ENCODE measurements at regions not wholly inside any gene's neighbourhood (a gene's known extent, or its start where the extent isn't known, plus 50 kb on each side); places are given as distances from the start of the nearest gene placed in this dataset.

- no peak for DNase-seq
These were observed 150.5 kb upstream of the RUNX3 start for GRCh38 chr1:25080294-25081209.

DNA sequence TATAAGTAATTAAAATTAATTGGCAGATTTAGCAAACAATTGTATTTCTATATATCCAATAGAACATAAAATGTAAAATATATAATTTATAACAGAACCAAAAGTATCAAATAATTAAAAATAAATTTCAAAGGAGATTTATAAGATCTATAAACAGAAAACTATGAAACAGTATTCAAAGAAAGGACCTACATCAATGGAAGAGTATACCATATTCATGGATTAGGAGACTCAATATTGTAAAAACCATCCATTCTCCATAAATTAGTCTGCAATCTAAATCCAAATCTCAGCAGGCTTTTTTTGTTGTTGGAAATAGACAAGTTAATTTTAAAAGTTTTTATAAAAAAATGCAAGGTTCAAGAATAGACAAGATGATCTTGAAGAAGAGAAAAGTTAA, 149.0 kb upstream of the RUNX3 start:
- no peak for DNase-seq

DNA sequence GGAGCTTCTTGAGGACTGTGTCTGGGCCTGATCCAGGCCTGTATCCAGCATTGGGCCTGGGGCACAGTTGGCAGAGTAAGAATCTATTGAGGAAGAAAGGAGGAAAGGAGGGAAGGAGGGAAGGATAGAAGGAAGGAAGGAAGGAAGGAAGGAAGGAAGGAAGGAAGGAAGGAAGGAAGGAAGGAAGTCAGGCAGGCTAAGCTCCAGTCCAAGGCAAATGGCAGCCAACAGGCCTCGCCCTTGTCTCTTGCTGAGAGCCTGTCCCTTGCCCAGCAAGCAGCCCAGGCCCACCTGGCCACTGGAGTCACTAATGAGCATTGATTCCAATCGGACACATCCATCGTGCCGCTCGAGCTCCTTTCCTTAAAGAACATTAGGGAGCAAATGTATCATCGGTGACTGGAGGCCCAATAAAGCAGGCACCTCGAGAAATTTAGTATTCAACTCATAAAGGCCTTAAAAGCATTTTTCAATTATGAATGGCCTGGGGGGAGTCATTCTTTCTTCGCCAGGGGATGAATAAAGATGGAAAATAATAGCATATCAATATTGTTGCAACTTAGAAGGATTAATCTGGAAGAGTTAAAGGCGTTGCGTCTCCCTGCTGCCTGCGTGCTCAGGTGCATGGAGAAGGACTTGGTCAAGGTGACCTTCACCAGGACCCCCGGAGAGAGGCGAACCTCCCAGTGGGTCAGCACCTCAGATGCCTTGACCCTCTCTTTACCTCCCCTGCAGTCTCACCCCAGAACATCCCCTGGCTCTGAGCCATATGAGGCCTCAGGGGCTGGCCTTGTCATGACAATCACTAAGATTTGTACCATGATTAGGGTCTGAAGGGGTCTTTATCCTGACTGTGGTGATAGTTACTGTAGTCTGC, 144.5 kb upstream of the RUNX3 start:
- no peak for DNase-seq

GRCh38 chr1:25073640-25074270, 143.7 kb upstream of the RUNX3 start:
- no peak for DNase-seq

DNA sequence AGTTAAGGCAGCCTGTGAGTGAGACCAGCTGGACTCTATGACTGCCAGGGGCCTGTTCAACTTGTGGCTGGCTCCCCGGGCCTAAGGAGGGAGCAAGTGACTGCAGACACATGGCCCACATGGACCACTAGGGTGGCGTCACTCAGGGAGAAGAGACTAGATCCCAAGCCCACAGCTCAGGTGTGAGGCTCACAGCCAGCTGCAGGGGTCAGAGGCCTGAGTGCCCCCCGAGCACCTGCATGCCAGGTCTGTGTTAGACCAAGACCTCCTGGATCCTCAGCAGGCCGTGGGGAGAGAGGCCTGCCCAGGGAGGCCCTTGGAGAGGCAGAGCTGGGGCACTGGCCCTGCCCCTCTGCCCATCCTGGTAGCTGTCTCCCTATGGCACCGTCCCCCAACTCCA, 142.4 kb upstream of the RUNX3 start:
- no peak for DNase-seq

- DNase-seq = no peak
These were observed 138.8 kb upstream of the RUNX3 start for GRCh38 chr1:25068829-25069228.

GRCh38 chr1:25068316-25068715, 138.2 kb upstream of the RUNX3 start:
- no peak for DNase-seq

DNA sequence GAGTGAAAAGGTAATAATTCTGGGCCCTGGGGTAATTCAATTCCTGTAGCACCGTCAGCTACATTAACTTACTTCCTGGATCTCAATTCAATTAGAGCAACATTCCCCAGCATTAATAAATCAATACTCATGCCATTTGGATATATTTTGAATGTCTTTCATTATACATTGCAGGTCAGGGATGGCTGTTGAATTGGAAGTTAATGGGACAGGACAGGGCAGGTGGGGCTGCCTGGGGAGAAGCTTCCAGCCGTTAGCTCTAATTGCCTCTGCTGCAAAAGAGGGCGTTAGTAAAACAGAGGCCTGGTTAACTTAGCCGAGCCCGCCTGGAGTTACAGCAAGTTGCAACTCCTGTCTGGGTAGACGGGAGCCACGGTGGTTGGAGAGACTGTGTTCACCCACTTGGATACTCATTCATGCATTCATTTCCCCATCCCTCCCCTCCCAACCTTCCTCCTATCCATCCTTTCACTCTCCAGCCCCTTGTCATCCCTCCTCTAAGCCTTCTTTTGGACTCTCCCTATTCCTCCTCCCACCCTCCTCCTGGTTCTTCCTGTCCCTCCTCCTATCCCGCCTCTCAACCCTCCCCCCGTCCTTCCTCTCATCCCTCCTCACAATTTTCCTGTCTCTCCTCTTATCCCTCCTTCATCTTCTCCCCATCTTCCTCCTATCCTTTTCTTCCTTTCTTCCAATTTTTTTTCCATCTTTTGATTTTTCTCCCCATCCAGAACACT, 137.6 kb upstream of the RUNX3 start:
- DNase-seq = no peak

DNA sequence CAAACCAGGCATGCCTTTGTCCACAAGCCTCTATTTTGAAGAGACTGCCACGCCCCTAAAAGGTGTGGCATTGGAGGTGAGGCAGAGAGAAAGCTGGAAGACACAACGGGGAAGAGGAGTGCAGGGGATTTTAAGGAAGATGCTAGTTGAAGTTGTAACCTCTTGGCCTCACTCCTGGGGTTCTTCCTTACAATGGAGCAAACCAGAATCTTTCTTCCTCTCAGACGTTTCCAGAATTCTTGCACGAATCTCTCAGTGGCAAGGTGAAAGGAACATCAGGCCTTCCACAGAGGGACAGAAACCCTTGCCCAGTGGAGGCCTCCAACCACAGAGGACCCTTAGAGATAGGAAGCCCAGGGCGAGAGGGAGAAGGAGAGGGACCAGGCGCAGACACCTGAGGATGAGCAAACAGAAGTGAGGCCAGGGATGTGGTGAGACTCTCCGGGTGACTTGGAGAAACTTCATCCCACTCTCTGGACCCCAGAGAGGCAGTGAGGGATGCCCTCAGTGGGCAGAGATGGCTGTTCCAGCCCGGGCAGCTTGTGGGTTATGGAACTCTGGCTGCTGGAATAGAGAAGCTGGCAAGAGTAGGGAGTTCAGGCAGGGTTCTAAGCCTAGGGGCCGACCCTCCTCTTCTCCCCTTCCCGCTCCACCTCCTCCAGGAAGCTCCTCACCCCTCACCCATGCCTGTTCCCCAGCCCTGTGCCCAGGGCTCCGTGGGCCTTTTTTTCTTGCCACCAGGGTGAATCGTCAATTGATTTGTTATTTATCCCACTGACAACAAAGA, 136.8 kb upstream of the RUNX3 start:
- no peak for DNase-seq

- DNase-seq = no peak
These were observed 136.2 kb upstream of the RUNX3 start for GRCh38 chr1:25066256-25066655.

- no peak for DNase-seq
These were observed 135.7 kb upstream of the RUNX3 start for GRCh38 chr1:25065795-25066238.

- no peak for DNase-seq
These were observed 135.2 kb upstream of the RUNX3 start for GRCh38 chr1:25065321-25065721.

GRCh38 chr1:25064465-25065240, 134.6 kb upstream of the RUNX3 start:
- DNase-seq = no peak

- DNase-seq = no peak
These were observed 133.7 kb upstream of the RUNX3 start for GRCh38 chr1:25063591-25064416.

DNA sequence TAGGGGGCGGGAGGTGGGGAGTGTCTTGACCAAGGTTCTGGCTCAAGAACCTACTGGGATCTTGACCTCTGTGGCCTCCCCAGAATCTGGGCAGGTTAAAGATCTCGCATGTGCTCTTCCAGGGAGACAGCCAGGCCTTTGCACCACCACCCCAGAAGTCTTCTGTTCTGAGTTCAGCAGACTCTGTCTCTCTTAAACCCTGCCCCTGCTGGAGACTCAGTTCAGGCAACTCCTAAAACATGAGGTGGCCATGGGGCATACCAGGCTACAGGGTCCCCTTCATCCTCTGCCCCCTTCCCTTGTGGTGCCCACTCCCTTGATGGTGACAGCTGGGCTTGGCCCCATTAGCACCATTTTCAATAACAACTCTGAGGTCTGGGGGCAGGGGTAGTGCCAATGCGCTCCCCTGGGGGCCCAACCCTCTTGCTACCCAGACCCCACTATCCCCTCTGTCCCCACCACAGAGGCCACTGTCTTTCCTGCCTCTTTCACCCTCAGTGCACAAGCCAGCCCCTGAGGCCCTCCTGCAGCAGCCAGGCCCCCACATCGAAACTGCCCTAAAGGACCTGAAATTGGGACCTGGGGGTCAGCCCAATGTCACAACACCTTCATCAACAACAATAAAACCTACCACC, 132.7 kb upstream of the RUNX3 start:
- DNase-seq = no peak

DNA sequence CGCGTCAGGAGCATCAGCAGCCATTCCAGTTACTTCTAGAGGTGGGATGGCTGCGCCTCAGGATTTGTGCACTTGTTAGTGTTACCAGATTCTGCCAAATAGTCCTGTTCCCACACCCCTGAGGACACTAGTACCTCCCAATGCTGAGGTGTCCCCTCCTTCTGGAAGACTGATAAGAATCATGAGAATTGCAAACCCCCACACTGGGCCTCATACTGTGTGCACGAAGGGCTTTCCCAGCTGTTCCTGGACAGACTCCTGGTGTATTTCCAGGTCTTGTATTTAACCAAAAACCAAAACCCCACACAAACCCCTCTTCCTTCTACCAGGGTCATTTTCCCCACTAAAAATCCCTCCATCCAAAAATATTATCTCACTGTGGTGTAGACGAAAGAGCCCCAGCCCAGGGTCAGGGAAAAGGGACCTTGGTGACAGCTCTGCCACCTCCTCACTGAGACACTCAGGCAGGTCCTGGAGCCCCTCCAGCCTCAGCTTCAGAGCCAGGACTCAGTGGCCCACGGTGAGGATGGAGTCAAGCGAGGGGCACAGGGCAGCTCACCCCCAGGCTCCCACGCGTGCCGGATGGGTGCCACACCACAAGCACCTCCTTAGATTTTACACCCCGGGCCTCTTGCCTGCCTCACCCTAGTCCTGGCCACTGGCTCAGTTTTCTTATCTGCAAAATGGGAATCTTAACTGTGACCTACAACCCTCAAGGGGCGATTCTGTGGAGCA, 131.4 kb upstream of the RUNX3 start:
- DNase-seq = no peak

GRCh38 chr1:25057188-25057587, 127.1 kb upstream of the RUNX3 start:
- no peak for DNase-seq

DNA sequence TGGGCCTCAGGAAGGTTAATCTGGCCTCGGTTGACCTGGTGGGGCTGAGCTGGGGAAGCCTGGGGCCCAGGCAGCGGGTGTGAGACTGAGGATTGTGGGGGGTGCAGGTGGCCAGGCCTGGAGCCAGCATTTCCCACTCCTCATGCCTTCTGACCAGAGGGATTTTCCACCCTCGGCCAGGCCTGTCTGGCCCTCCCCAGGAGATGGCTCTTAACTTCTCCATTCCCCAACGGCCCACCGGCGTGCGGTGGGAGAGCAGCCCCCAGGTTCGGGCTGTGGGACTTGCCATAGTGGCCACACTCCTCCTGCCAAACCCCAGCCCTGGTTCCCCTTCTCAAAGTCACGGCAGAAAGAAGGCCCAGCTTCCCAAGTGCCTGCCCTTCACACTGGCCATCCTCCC, 126.5 kb upstream of the RUNX3 start:
- no peak for DNase-seq

DNA sequence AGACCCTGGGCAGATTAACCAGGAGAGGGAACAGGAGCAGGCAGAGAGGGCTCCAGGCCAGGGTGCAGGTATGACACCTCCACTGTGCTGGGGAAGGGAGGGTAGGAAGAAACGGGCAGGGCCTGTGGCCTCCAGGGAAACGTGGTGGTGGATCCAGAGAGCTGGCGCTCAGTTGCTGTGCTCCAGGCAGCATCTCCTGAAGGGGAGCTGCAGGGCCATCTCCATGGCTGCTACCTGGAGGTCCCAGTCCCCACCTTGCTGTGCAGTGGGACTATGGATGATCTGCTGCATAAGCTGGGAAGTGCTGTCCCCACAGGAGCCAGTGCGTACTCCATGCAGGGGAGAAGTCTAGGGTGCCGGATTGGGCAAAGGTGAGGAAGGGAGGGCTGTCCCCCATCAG, 125.9 kb upstream of the RUNX3 start:
- no peak for DNase-seq

Measured in SHP77 treated with DMSO at 0.1 percent for 48 hours (cell line).